Neural progenitor cell (in vitro differentiated cells): ENCODE measurements at regions not wholly inside any gene's neighbourhood (a gene's known extent, or its start where the extent isn't known, plus 50 kb on each side); places are given as distances from the start of the nearest gene placed in this dataset.

Experiments used
- EZH2phosphoT487 ChIP-seq: fragments of 200-600 bp; sonication (generic); IDR thresholded peaks from 2 replicates; pipeline ENCODE4 v1.6.1; 2017; ENCODE audit warnings: antibody characterized with exemption
- TF ChIP-seq, protein P1 (sequence below): fragments of 200-600 bp; sonication (generic); IDR thresholded peaks from 2 replicates; pipeline ENCODE4 v1.5.1; 2017; ENCODE audit warnings: antibody characterized with exemption, mild to moderate bottlenecking

GRCh38 chr5:54608423-54609085 lies 91.0 kb downstream of the SNX18 start:
- TF ChIP-seq, protein P1, sequence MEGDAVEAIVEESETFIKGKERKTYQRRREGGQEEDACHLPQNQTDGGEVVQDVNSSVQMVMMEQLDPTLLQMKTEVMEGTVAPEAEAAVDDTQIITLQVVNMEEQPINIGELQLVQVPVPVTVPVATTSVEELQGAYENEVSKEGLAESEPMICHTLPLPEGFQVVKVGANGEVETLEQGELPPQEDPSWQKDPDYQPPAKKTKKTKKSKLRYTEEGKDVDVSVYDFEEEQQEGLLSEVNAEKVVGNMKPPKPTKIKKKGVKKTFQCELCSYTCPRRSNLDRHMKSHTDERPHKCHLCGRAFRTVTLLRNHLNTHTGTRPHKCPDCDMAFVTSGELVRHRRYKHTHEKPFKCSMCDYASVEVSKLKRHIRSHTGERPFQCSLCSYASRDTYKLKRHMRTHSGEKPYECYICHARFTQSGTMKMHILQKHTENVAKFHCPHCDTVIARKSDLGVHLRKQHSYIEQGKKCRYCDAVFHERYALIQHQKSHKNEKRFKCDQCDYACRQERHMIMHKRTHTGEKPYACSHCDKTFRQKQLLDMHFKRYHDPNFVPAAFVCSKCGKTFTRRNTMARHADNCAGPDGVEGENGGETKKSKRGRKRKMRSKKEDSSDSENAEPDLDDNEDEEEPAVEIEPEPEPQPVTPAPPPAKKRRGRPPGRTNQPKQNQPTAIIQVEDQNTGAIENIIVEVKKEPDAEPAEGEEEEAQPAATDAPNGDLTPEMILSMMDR = no peak
- TF ChIP-seq EZH2phosphoT487 = no peak
